NCI-H524 treated with DMSO at 0.1 percent for 48 hours (cell line): ENCODE measurements at regions not wholly inside any gene's neighbourhood (a gene's known extent, or its start where the extent isn't known, plus 50 kb on each side); places are given as distances from the start of the nearest gene placed in this dataset.
A peak's percentile ranks its signal among the peaks of the same experiment; 100 is the strongest.

Experiments used
- DNase-seq: peaks from one replicate; lab custom pipeline; 2025; lab: John Stamatoyannopoulos, UW

- no peak for DNase-seq
These were observed 178.0 kb upstream of the BMPER start for GRCh38 chr7:33727315-33727714.

- no peak for DNase-seq
These were observed 176.3 kb upstream of the BMPER start for GRCh38 chr7:33728873-33729551.

- no peak for DNase-seq
These were observed 175.6 kb upstream of the BMPER start for GRCh38 chr7:33729726-33730125.

- no peak for DNase-seq
These were observed 174.4 kb upstream of the BMPER start for GRCh38 chr7:33730958-33731357.

- DNase-seq, result no peak
These were observed 173.4 kb upstream of the BMPER start for GRCh38 chr7:33731912-33732311.

- no peak for DNase-seq
These were observed 172.9 kb upstream of the BMPER start for GRCh38 chr7:33732462-33732861.

GRCh38 chr7:33733870-33734650 lies 171.3 kb upstream of the BMPER start:
- DNase-seq, result no peak

GRCh38 chr7:33735403-33735802 lies 169.9 kb upstream of the BMPER start:
- no peak for DNase-seq

GRCh38 chr7:33736521-33737221 lies 168.7 kb upstream of the BMPER start:
- DNase-seq, result no peak

- no peak for DNase-seq
These were observed 166.9 kb upstream of the BMPER start for GRCh38 chr7:33738260-33738935.

- no peak for DNase-seq
These were observed 166.1 kb upstream of the BMPER start for GRCh38 chr7:33739286-33739685.

- DNase-seq, result no peak
These were observed 162.8 kb upstream of the BMPER start for GRCh38 chr7:33742521-33742920.

- no peak for DNase-seq
These were observed 162.2 kb upstream of the BMPER start for GRCh38 chr7:33742999-33743587.

GRCh38 chr7:33743594-33743993 lies 161.7 kb upstream of the BMPER start:
- DNase-seq, result no peak

- peak; percentile 4 for DNase-seq
These were observed 160.9 kb upstream of the BMPER start for GRCh38 chr7:33744293-33745075.

GRCh38 chr7:33745934-33746333 lies 159.4 kb upstream of the BMPER start:
- no peak for DNase-seq

- DNase-seq, result no peak
These were observed 156.5 kb upstream of the BMPER start for GRCh38 chr7:33748793-33749192.

- no peak for DNase-seq
These were observed 155.2 kb upstream of the BMPER start for GRCh38 chr7:33750177-33750576.

- no peak for DNase-seq
These were observed 153.9 kb upstream of the BMPER start for GRCh38 chr7:33751443-33751842.

GRCh38 chr7:33753881-33754525 lies 151.3 kb upstream of the BMPER start:
- no peak for DNase-seq
